Endodermal cell (in vitro differentiated cells): ENCODE measurements at regions not wholly inside any gene's neighbourhood (a gene's known extent, or its start where the extent isn't known, plus 50 kb on each side); places are given as distances from the start of the nearest gene placed in this dataset.

Experiments
- DNase-seq: peaks from one replicate; pipeline ENCODE4 v3.0.0-alpha.2; 2017
- H3K27ac ChIP-seq: 2 replicates; pipeline ENCODE4 v1.5.1; 2013; ENCODE audit warnings: mild to moderate bottlenecking, low read depth, low read length, moderate library complexity
- H3K27me3 ChIP-seq: 2 replicates; pipeline ENCODE4 v1.6.1; 2013; ENCODE audit warnings: mild to moderate bottlenecking, low read length, moderate library complexity; ENCODE audit not compliant: insufficient read depth, control insufficient read depth, poor library complexity, severe bottlenecking
- H3K36me3 ChIP-seq: 2 replicates; pipeline ENCODE4 v1.7.0; 2013; ENCODE audit warnings: mild to moderate bottlenecking, low read length, moderate library complexity; ENCODE audit not compliant: control insufficient read depth, insufficient read depth
- H3K4me1 ChIP-seq: one replicate; pipeline ENCODE4 v1.7.0; 2013; ENCODE audit warnings: low read length; ENCODE audit not compliant: control insufficient read depth, insufficient read depth
- H3K4me3 ChIP-seq: 2 replicates; pipeline ENCODE4 v1.5.1; 2013; ENCODE audit warnings: mild to moderate bottlenecking, low read length, moderate library complexity
- H3K9ac ChIP-seq: 2 replicates; pipeline ENCODE4 v1.6.1; 2013; ENCODE audit warnings: mild to moderate bottlenecking, low read length, moderate library complexity; ENCODE audit not compliant: poor library complexity, severe bottlenecking; ENCODE audit errors: extremely low read depth
- H3K9me3 ChIP-seq: 2 replicates; pipeline ENCODE4 v1.6.1; 2013; ENCODE audit warnings: mild to moderate bottlenecking, low read length, moderate library complexity; ENCODE audit not compliant: control insufficient read depth
- H3K27ac Mint-ChIP-seq: 2 replicates; pipeline ENCODE4 v1.8.0; 2020; ENCODE audit warnings: mixed read lengths
- H3K27me3 Mint-ChIP-seq: 2 replicates; pipeline ENCODE4 v1.8.0; 2021; ENCODE audit warnings: mild to moderate bottlenecking, mixed read lengths; ENCODE audit not compliant: insufficient read depth
- H3K36me3 Mint-ChIP-seq: 2 replicates; pipeline ENCODE4 v1.8.0; 2020; ENCODE audit warnings: low read depth, mixed read lengths
- H3K4me1 Mint-ChIP-seq: 2 replicates; pipeline ENCODE4 v1.8.0; 2020; ENCODE audit warnings: mixed read lengths
- H3K4me3 Mint-ChIP-seq: 2 replicates; pipeline ENCODE4 v1.8.0; 2020; ENCODE audit warnings: mild to moderate bottlenecking, moderate library complexity, mixed read lengths
- H3K9me3 Mint-ChIP-seq: 2 replicates; pipeline ENCODE4 v1.8.0; 2020; ENCODE audit warnings: mild to moderate bottlenecking, mixed read lengths
- WGBS, 2 experiments: methylation state at CpG; one replicate each; pipeline versions ENCODE4 v1.1.5 to v1.1.7; 2013; ENCODE audit warnings: missing lambda C conversion rate in 2 of 2, mixed read lengths in 1 of 2; ENCODE audit not compliant: insufficient coverage in 1 of 2, insufficient read length in 1 of 2; 5-methylcytosine and 5-hydroxymethylcytosine counted together
- TF ChIP-seq, protein P1 (sequence below): fragments of 200-600 bp; sonication (generic); conservative IDR thresholded peaks from 2 replicates; pipeline ENCODE4 v1.5.0; 2021; ENCODE audit warnings: antibody characterized with exemption, mild to moderate bottlenecking

DNA sequence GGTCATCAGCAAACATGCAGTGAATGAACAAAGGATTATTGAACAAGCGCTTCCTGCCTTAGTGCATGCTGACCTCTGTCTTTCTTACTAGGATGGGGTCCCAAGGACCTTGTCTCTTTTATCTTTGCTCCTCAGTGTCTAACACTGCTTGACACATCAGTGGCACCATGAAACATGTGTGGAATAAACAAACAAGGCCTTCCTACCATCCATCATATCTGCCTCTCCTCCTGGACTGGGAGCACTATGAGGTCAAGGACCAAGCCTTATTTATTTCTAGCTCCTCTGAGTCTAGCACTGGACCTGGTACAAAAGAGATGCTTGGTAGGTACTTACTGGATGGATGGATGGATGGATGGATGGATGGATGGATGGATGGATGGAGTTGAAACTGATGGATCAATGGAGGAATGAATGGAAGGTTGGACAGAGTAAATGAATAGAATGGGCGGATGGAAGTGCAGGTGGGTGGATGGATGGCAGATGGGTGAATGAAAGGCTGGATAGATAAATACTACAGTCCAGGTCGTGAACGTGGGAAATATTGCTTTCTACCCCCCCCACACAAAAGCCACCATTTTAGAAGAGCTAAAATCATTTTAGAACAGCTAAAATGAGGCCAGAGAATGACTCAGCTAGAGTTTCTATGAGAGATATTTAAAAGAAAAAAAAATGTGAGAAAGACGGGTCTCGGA is 104.1 kb upstream of the PTPN1 start:
- no peaks in the 10 kb centered on the region for H3K36me3 ChIP-seq
- no peak overlapping the region for H3K4me3 ChIP-seq
- H3K9ac ChIP-seq, result no peak overlapping the region
- no peaks in the 10 kb centered on the region for H3K27me3 ChIP-seq
- Mint-ChIP-seq H3K27me3 (no peaks in the 10 kb centered on the region), H3K36me3 (no peaks in the 10 kb centered on the region), H3K27ac (no peak overlapping the region), H3K9me3 (peaks cover 12% of the 10 kb centered on the region), H3K4me1 (peaks cover 9% of the 10 kb centered on the region), H3K4me3 (no peak overlapping the region)
- TF ChIP-seq, protein P1, sequence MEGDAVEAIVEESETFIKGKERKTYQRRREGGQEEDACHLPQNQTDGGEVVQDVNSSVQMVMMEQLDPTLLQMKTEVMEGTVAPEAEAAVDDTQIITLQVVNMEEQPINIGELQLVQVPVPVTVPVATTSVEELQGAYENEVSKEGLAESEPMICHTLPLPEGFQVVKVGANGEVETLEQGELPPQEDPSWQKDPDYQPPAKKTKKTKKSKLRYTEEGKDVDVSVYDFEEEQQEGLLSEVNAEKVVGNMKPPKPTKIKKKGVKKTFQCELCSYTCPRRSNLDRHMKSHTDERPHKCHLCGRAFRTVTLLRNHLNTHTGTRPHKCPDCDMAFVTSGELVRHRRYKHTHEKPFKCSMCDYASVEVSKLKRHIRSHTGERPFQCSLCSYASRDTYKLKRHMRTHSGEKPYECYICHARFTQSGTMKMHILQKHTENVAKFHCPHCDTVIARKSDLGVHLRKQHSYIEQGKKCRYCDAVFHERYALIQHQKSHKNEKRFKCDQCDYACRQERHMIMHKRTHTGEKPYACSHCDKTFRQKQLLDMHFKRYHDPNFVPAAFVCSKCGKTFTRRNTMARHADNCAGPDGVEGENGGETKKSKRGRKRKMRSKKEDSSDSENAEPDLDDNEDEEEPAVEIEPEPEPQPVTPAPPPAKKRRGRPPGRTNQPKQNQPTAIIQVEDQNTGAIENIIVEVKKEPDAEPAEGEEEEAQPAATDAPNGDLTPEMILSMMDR, result no peak
- H3K9me3 ChIP-seq, result peaks cover 5% of the 10 kb centered on the region
- 96 to 97% methylated on average over 4 to 6 of the region's 6 CpGs for WGBS, 2 experiments
- H3K27ac ChIP-seq, result no peak overlapping the region
- no peaks in the 10 kb centered on the region for H3K4me1 ChIP-seq
- no peak for DNase-seq

DNA sequence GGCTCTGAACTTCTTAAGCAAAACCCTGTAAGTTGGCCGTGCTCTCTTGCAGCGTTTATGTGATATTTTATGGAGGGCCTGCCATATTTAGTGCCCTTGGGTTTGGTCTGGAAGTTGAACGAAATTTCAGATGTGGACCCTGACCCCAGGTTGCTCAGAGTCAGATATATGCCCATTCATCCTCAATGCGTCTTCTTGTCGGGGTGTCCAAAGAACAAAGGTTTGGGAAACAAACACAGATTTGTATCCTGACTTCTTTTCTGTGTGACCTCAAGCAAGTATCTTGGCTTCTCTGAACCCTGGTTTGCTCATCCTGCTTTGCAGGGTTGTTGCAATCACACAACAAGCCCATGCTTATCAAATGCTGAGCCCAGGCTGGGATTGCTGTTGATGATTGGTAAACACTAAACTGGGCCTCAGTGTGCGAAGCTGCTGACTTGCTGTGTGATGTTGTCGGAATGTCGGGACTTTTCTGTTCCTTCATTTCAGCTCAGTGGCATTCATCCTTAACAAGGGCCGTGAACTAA is 103.5 kb upstream of the PTPN1 start:
- Histone ChIP-seq H3K27ac (no peak overlapping the region), H3K4me3 (no peak overlapping the region), H3K36me3 (no peaks in the 10 kb centered on the region), H3K9ac (no peak overlapping the region), H3K4me1 (no peaks in the 10 kb centered on the region), H3K9me3 (peaks cover 5% of the 10 kb centered on the region), H3K27me3 (no peaks in the 10 kb centered on the region)
- no peaks in the 10 kb centered on the region for H3K27me3 Mint-ChIP-seq
- no peak for DNase-seq
- no peak overlapping the region for H3K4me3 Mint-ChIP-seq
- peaks cover 12% of the 10 kb centered on the region for H3K4me1 Mint-ChIP-seq
- WGBS, 2 experiments, result 92% methylated on average over 9 of the region's 9 CpGs
- no peak overlapping the region for H3K27ac Mint-ChIP-seq
- peaks cover 17% of the 10 kb centered on the region for H3K9me3 Mint-ChIP-seq
- TF ChIP-seq, protein P1, result no peak
- H3K36me3 Mint-ChIP-seq, result no peaks in the 10 kb centered on the region

DNA sequence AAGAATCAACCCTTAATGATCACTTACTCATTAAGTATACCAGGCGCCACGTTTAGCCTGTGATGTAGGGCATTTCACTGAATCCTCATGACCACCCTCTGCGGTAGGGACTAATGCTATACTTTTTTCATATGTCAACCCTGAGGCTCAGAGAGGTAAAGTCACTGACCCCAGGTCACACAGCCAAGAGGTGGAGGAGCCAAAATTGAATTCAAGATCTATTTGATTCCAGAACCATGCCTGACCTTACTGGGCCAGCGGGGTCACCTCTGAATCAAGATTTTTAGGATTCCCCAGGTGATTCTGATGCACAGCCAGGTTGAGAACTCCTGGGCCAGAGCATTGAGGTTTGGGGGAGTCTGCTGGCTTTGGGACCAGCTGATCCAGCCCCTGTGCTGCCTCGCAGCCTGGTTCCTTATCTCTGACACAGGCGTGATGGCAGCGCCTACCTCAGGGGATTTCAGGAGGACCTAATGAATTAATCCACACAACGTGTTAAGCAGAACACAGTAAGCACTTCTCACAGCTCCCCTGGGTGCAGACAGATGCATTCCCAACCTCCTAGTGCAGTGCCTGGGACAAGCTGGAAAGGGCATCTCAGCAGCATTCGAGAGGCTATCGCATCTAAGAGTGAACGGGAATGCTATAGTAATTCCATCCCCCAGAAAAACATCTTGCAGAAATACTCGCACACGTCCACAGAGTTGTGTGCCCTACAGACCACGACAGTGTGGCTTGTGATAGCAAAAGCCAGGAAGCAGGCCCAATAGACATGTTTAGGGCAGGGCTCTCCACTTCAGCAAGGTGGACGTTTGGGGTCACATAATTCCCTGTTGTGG is 101.4 kb upstream of the PTPN1 start:
- Mint-ChIP-seq H3K4me1 (peaks cover 31% of the 10 kb centered on the region), H3K4me3 (no peak overlapping the region), H3K36me3 (no peaks in the 10 kb centered on the region), H3K9me3 (peaks cover 26% of the 10 kb centered on the region), H3K27me3 (no peaks in the 10 kb centered on the region), H3K27ac (no peak overlapping the region)
- TF ChIP-seq, protein P1, result no peak
- H3K27ac ChIP-seq, result no peak overlapping the region
- H3K9me3 ChIP-seq, result peaks cover 9% of the 10 kb centered on the region
- no peaks in the 10 kb centered on the region for H3K27me3 ChIP-seq
- no peak overlapping the region for H3K4me3 ChIP-seq
- H3K4me1 ChIP-seq, result peaks cover 7% of the 10 kb centered on the region
- H3K9ac ChIP-seq, result no peak overlapping the region
- H3K36me3 ChIP-seq, result no peaks in the 10 kb centered on the region
- DNase-seq, result no peak
- WGBS, 2 experiments, result 72 to 81% methylated on average over 13 to 15 of the region's 15 CpGs
